Hematopoietic multipotent progenitor cell treated with erythropoietin and hydrocortisone succinate and interleukin-3 and kit ligand, for 4 days (in vitro differentiated cells): ENCODE measurements at regions not wholly inside any gene's neighbourhood (a gene's known extent, or its start where the extent isn't known, plus 50 kb on each side); places are given as distances from the start of the nearest gene placed in this dataset.

Experiments
- DNase-seq: peaks from one replicate; pipeline ENCODE4 v3.0.0-alpha.2; 2015

DNA sequence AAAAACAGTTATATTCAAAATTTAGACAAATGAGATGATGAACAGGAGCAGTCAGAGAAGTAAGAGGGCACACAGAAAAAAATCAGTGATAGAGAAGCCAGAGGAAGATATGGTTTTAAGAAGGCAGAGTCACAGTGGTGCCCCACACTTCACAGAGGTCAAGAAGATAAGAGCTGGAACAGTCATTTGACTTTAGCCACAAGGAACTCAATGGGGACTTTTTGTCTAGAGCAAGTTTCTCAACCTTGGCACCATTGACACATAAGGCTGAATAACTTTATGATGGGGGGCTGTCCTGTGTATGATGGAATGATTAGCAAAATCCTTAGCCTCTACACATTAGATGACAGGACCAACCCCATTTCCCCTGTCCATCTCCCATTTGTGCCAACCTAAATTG lies 172.8 kb upstream of the PLEKHG7 start:
- DNase-seq, result peak; percentile 46

DNA sequence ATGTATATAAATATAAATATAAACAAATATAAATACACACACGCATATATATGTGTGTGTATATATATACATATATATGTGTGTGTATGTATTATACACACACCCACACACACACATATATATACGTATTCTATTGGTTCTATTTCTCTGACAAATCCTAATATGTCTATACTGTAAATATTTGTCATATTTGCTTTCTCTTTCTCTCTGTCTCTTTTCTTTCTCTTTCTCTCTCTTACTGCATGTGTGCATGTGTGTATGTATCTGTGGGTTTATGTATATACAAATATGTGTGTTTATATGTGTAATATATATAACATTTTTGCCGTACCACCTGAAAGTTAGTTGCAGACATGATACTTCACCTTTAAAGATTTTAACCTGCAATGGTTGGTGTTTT lies 174.2 kb upstream of the PLEKHG7 start:
- no peak for DNase-seq

DNA sequence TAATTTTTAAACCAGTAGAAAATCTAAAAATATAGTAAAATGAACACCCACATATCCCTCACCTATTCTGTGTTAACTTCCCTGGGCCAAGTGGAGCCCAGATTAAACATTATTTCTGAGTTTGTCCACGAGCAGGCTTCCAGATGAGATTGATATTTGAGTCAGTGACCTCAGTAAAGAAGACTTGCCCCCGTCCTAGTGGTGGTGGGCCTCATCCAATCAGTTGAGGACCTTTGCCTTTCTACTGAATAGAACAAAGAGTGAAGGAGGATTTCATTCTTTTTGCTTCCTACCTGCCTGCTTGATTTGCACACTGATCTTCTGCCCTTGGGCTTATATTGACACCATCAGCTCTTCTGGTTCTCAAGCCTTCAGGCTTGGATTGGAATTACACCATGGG lies 174.7 kb upstream of the PLEKHG7 start:
- no peak for DNase-seq

DNA sequence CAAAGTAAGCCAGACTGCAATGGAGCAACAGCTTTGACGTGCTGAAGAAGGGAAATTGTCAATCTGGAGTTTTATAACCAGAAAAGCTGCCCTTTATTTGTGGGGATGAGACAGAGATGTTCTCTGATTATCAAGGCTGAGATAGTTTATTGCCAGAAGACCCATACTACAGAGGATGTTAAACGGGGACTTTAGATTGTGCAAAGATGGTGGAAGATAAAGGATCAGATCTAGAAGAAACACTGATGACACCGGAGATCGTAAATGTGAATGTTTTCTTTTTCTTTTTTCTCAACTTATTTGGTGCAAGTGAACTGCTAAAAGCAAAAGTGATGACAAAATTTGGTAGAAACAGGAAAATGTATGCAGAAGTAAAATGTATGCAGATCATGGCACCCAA lies 178.3 kb upstream of the PLEKHG7 start:
- no peak for DNase-seq

DNA sequence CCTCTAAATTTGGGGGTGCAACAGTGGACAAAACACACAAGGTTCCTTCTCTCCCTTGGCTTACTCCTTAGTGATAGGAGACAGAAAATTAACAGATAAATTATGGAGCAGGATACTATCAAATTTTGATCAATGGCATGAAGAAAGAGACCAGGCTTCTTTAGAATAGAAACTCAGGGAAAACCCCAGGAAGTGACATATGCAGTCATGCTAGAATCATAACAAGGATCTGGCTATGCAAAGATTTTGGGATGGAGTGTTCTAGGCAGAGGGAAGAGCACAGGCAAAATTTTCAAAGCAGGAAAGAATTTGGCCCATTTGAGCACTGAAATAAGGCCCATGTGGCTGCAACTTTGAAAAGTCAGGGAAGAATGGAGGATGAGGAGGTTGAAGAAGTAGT lies 182.3 kb upstream of the PLEKHG7 start:
- DNase-seq, result no peak

DNA sequence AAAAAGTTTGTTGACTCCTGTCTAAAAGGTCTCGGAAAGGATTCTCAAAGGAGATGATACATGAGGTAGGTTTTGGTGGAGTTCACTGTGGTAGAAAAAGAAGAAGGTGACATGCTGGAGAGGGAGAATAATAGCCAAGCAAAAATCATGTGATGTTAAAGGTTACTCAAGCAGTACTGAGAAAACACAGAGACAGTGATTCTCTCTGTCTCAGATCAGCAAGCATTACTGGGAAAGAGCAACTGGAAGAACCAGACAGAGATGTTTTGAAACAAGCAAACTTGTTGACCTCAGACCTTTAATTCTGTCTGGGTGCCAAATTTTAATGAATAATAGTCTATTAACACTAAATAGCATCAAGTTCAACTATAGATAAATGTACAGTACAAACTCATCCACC lies 183.5 kb upstream of the PLEKHG7 start:
- DNase-seq, result no peak

DNA sequence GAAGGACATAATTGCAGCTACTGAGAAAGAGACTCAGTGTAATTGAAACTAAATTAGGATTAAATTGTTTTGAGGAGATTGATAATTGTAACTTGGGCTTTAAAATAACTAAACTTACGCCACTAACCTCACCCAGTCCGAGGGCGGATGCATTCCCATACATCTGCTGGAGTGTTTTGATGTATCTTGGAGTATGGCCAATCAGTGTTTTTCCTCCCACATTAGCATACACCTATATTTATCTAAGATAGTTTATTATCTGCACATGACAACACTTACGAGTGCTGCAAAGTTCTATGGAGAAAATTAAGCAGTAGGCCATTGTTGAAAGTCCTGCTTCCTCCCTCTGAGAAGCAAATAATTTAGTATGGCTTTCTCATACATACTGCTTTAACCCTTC lies 184.7 kb upstream of the PLEKHG7 start:
- no peak for DNase-seq

DNA sequence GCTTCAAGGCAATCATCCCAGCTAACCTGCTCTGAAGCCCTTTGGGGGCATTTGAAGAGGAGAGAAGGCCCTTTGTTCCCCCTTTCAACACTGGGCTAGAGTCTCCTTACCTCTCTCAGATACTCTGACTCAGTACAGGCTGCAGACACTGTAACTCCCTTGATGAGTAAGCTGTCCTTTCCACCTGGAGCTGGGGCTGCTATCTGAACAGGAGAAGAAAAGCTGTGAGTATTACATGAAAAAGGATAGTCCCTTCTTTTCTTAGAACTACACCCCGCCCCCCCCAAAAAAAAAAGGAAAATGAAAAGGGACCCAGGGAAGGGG lies 186.6 kb upstream of the PLEKHG7 start:
- DNase-seq, result no peak

DNA sequence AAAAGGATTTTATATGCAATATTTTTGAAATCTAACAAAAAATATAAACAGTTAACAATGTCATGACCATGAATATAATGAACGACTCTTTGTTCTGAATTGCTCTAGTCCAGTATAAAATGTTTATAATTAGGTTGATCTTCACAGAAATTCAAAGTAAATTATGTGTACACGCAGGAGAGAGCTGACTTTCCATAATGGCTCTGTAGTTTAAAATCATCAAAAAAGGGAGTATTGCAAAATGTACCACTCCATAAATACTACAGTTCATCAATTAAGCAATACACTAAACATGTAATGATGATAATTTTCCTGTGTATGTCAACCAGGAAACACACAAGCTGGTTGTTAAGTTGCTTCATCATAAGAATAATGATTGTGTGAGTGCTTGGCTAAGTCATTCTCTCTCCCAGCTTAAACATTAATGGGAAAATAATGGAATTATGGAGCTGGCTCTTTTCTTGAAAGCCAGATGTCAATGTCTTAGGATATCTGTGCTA lies 189.5 kb upstream of the PLEKHG7 start:
- DNase-seq, result no peak

DNA sequence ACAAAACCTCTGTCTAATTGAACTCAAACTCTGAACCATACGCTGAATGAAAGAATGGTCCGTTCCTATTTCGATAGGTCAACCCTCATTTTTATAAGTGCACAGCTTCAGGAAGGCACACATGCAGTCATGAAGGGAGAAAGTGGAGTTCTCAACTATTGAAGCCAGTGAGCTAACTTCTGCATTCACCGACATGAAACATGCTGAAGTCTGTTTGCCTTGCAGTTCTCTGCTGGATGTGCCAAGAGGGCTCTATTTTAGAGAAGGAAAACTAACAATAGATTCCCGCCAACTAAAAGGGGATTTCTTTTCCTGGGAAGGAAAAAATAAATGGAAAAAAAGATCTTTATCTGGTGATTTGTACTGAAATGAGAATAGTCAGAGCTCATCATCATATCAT lies 191.0 kb upstream of the PLEKHG7 start:
- DNase-seq, result no peak

DNA sequence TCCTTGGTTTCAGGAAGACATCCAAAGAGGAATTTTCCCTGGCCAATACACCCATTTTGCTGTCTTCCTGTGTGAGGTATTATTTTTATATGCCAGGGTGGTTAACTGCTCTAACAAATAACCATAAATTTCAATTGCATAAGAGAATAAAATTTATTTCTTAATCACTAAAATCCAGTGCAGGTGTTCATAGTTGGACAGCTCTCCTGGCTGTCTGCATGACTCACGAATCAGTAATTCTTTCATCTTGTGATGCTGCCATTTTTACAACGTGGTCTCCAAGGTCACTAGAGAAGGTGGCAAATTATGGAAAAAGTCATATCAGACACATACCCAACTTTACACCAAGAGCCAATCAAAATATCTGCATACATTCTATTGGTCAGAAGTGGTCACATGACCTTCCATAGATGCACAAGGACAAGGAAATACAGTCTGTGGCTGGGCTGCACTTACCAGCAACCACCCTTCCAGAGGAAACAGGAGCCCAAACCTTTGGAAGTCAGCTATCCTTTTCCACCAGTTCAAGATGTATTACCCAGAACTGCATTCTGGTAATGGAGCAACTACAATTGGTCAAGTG lies 193.5 kb upstream of the PLEKHG7 start:
- no peak for DNase-seq

DNA sequence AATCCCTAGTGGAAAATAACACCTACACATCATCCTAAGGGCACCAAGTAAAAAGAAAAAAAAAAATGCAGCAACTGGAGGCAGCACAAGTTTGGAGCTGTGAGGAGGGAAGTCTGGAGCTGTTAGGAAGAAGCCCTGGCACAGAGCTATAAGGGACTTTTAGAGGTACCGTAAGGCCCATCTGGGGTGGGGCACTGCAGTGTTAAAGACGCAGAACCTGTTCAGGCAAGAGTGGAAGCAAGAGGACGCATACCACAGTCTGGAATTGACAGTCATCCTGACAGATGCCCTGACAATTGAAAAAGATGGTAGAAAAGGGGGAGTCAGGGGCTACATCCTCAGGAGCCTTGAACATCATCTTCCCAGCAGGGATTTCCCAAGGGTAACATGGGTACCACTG lies 195.9 kb upstream of the PLEKHG7 start:
- DNase-seq, result no peak

DNA sequence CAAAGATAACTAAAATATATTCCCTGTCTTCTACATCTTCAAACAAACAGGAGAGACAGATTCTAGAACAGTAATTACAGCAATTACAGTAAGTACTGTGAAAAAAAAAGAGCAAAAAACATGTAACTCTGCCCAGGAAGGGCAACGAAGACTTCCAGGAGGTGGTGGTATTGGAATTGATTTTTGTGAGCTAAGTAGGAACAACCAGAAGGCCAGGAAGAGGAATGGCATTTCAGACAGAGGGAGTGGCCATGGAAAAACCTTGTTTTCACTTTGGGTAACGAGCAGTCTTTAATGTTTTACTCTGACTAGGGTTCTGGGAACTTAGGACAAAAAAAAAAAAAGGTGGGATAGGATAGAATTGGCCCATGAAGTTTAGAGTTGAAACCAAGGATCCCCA lies 196.3 kb upstream of the PLEKHG7 start:
- no peak for DNase-seq

DNA sequence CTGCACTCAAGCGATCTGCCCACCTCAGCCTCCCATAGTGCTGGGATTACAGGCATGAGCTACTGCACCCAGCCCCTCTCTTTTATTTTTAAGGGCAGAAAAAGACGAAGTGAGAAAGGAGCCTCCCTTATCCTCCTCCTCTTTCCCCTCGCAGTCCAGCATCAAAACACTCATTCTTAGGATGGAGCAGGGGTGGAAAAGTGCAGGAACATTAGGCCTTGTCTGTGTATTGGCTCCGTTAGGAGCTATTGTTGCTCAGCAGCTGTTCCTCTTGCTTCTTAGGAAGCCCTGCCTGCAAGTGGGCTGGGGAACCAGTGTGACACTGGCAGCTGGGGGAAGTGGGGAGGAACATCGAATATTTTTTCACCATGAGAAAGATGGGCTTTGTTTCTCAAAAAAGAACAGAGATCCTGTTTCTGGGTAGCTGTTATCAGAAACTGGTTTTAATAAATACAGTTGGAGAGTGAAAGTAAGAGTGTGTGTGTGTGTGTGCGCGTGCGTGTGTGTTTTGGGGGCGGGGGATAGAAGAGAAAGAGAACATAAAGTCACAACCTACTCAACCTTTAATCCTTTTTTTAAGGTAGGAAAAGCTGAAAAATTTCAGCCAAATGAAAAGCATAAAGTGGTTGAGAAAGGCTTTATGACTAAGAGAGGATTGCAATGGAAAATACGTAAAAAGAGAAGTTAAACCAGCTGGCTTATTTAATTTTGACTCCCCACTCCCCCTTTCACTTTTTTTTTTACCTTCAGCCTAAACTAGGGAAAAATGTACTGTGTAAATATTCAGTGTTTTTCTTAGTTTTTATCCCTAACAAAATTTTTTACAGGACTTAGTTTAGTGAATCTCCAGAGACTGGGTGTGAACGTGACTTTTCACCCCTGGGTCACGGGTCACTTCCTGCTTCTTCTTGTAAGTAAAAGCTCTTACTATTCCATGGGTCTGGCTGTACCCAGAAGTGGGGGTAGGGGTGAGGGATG lies 197.2 kb upstream of the PLEKHG7 start:
- DNase-seq, result peak; percentile 51

DNA sequence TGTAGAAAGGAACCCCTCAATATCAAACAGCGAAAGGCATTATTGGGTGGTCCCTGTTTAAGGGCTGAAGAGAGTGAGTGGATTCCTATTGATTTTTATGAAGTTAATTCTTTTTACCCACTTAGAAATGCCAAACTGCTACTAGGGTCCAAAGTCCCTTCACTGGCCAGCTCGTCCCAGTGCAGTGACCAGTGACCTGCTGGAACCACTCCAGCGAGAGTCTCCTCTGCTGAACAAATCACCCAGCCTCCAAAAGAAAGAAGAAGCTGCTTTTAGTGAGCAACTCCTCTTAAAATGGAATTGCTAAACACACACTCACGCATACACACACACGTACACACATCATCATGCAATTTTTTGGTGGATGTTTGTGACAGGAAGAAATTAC lies 198.2 kb upstream of the PLEKHG7 start:
- DNase-seq, result no peak

DNA sequence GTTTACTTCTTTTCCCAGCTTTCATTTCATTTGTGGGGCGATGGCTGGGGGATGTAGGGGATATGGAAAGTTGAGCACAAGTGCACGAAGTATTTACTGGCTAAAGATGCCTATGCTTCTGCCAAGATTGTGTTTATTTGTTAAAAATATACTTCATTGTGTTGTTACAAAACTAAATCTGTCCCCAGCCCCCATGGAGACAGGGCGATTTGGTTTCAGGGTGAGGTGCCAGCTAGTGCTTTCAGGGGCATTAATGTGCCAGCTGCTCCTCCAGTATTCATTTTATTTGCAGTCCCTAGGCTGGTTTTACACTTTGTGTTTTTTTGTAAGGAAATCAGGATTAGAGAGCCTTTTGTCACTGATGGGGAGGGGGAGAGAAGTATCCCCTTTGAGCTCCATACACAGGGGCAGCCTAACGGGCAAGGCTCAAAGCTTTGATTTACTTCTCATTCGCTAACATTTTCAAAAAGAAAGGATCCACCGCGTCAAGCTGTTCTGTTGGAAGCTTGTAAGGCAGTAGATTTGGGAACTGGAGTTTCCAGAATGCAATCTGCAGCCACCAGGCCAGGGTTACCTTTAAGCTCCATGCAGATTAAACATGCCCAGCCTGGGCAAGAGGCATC lies 198.7 kb upstream of the PLEKHG7 start:
- no peak for DNase-seq

DNA sequence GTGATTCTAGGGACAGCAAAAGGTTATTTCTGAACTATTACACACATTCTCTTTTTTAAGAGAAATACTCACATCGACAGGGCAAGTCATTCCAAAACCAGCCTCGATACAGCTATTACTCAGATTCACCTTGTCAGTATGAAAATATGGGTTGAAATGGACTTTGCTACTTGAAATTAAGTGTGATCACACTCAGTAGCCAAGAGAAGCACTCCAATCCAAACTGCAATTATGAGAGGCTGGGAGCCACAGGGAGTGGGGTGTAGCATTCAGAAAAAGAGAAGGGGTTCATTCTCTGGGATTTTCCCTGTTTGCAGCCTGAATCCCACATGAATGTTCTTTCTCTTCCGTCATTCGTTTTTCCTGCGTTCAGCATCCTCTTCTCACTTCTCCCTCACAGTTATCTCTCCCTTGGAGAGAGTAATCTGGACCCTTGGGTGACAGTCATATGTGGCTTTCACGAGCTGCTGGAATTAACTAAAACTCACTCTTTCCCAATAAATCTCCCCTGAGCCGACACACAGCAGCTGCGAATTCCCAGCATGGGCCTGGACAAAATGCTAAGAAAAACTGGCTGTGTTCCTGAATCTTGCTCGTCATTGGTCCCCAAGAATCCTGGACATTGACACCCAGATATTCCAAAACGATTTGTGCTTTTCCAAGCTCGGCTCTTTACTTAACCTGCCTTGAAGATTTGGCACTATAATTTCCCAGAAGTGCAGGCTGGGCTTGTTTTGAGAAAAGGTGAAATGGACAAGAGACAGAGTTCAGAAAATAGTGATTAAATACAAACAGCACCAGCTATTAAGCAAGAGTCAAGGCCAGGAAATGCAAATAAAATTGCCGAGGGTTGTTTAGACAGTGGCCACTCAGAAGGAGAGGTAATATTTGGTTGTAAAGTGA lies 199.5 kb upstream of the PLEKHG7 start:
- no peak for DNase-seq

DNA sequence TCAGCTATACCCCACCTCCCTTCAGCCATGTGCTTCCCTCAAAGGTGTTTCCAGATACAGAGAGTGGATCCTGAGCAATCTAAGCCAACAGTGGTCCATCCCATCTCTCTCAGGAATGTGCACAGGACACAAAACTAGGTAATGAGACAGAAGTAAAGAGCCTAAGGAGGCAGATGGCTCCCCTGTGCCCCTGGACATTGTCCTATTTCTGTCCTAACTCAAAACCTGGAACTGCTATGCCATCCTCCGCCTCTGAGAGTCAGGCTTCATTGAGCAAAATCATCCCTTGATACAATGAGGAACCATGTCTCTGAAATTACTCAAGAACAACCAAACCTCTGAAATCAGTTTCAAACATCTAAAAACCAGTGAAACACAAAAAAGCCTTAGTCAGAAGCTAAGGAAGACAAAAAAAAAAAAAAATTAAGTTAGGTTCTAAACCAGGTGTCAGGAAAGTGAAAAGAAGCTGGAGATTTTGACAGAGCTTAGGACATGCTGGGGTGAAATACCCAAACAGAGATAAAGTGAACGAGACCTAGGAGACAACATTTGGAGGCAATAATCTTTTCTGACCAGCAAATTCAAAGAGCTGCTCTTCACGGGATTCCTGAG lies 200.3 kb upstream of the PLEKHG7 start:
- DNase-seq, result peak; percentile 77

DNA sequence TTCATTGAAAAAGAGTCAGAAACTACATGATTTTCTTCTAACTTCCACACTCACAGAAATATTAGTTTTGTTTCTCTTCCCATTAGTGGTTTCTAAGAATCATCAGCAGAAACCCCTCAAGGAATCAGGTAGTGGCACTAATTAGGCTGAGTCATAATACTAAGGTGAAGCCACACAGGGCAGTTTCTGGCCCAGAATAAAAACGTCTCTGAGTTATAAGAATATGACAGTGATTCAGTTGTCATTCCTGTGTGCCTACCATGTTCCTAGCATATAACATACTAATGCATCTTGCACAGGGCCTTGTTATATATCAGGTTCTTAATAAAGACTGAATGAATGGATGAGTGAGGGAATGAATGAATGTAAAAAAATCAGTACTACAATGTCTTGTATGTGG lies 206.0 kb upstream of the PLEKHG7 start:
- no peak for DNase-seq

DNA sequence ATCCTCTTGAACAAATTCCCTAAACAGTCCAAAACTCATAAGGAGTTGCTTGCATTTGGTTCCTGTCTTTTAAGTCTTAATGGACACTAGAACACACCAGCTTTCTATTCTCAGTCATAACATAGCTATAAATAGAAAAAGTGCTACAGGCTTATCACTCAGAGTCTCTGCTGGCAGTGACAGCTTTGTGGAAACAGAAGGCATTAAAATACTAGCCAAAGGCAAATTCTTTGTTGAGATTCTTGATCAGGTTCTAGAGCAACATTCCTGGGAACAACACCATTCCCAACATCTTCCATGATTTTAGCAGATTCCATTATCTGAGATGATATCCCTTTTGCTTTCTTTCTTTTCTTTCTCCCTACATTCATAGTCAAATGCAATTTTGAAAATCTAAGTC lies 207.7 kb upstream of the PLEKHG7 start:
- no peak for DNase-seq

DNA sequence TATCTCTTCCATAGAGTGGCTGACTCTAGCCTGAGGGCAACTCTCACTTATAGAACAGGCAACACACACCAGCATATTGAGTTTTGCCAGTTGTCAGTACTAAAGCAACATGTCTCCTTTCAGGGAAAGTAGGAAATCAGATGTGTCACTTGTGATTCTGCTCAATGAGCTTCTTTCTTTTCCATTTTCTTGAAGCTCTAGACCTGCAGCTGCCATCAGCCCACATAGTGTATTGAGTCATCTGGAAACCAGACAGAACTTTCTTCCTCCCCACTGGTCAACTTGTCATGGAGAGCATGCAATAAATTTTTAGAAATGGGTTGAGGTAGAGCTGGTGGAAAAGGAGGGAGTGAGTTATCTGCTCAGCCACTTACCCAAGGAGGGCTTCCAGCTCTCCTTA lies 209.0 kb upstream of the PLEKHG7 start:
- DNase-seq, result no peak

DNA sequence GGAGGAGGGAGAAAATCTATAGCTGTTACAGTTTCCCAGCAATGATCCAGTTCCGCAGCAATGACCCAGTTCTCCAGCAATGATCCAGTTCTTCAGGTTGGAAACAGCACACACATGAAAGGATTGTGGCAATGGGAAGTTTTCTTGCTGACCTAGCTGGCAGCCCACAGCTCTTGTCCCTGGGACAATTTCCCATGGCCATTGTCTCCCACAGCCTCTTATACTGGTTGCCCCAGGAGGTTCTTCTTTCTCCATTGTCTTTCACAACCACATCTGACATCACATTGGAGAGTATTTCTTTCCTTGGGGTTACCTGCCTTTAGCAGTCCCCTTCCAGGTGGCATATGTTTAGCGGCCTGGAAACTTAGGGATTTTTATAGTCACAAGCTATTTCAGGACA lies 209.8 kb upstream of the PLEKHG7 start:
- DNase-seq, result no peak

DNA sequence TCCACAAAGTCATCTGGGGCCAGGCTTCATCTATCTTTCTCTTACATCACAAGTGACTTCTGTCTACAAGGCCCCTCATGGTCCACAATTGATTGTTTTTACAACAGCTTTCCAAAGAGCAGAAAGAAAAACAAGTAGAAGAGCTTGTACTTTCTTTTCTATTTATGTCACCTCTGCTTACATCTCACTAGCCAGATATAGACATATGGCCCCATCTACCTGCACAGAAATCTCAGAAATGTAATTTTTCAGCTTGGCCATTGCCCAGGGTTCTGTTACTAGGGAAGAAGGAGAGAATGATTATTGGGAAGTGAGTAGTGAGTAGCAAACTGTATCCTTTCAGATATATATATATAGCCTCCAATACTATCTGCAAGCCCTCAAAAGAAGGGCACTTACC lies 210.5 kb upstream of the PLEKHG7 start:
- no peak for DNase-seq
